RCC 7860 (cell line): ENCODE measurements at regions not wholly inside any gene's neighbourhood (a gene's known extent, or its start where the extent isn't known, plus 50 kb on each side); places are given as distances from the start of the nearest gene placed in this dataset.

Experiments used
- DNase-seq: peaks from one replicate; pipeline ENCODE4 v3.0.0-alpha.2; 2015; ENCODE audit warnings: low spot score
- FAIRE-seq: peaks from 2 replicates; lab custom pipeline; 2012; peaks lifted over from hg19 to GRCh38; lab: Jason Lieb, UNC

- DNase-seq = no peak
- FAIRE-seq = no peak
Measured at GRCh38 chr18:73485166-73485565, 617.4 kb upstream of the NETO1 start.

GRCh38 chr18:73482901-73483300, 615.1 kb upstream of the NETO1 start:
- no peak for FAIRE-seq

GRCh38 chr18:73479477-73479876, 611.7 kb upstream of the NETO1 start:
- FAIRE-seq (no peak), DNase-seq (no peak)

More at GRCh38 chr18:73482901-73483300, 615.1 kb upstream of the NETO1 start:
- no peak for DNase-seq

GRCh38 chr18:73478191-73478590, 610.4 kb upstream of the NETO1 start:
- no peak for FAIRE-seq

GRCh38 chr18:73476031-73476430, 608.2 kb upstream of the NETO1 start:
- FAIRE-seq (no peak), DNase-seq (no peak)

More at GRCh38 chr18:73478191-73478590, 610.4 kb upstream of the NETO1 start:
- DNase-seq = no peak

- FAIRE-seq = no peak
Measured at GRCh38 chr18:73462092-73462491, 594.3 kb upstream of the NETO1 start.

GRCh38 chr18:73461780-73462059, 593.9 kb upstream of the NETO1 start:
- no peak for FAIRE-seq
- DNase-seq = no peak

More at GRCh38 chr18:73462092-73462491, 594.3 kb upstream of the NETO1 start:
- no peak for DNase-seq

GRCh38 chr18:73461038-73461779, 593.4 kb upstream of the NETO1 start:
- no peak for FAIRE-seq
- no peak for DNase-seq

- no peak for FAIRE-seq
- no peak for DNase-seq
Measured at GRCh38 chr18:73458186-73458964, 590.6 kb upstream of the NETO1 start.

GRCh38 chr18:73456643-73457042, 588.9 kb upstream of the NETO1 start:
- no peak for FAIRE-seq
- DNase-seq = no peak

GRCh38 chr18:73452866-73453265, 585.1 kb upstream of the NETO1 start:
- FAIRE-seq = no peak

GRCh38 chr18:73446502-73446901, 578.7 kb upstream of the NETO1 start:
- DNase-seq = no peak
- no peak for FAIRE-seq

More at GRCh38 chr18:73452866-73453265, 585.1 kb upstream of the NETO1 start:
- no peak for DNase-seq

GRCh38 chr18:73431620-73432019, 563.8 kb upstream of the NETO1 start:
- DNase-seq = no peak
- no peak for FAIRE-seq

- DNase-seq (no peak), FAIRE-seq (no peak)
Measured at GRCh38 chr18:73421010-73421409, 553.2 kb upstream of the NETO1 start.

- FAIRE-seq (no peak), DNase-seq (no peak)
Measured at GRCh38 chr18:73419531-73419930, 551.7 kb upstream of the NETO1 start.

GRCh38 chr18:73414598-73414997, 546.8 kb upstream of the NETO1 start:
- no peak for DNase-seq
- FAIRE-seq = no peak

- FAIRE-seq (no peak), DNase-seq (no peak)
Measured at GRCh38 chr18:73414069-73414468, 546.3 kb upstream of the NETO1 start.

GRCh38 chr18:73409242-73409641, 541.5 kb upstream of the NETO1 start:
- FAIRE-seq (no peak), DNase-seq (no peak)

GRCh38 chr18:73408469-73408868, 540.7 kb upstream of the NETO1 start:
- no peak for DNase-seq
- no peak for FAIRE-seq

- FAIRE-seq = no peak
- DNase-seq = no peak
Measured at GRCh38 chr18:73407506-73407905, 539.7 kb upstream of the NETO1 start.

- FAIRE-seq = no peak
Measured at GRCh38 chr18:73384246-73384645, 516.5 kb upstream of the NETO1 start.

GRCh38 chr18:73381699-73382036, 513.9 kb upstream of the NETO1 start:
- no peak for FAIRE-seq
- DNase-seq = no peak

More at GRCh38 chr18:73384246-73384645, 516.5 kb upstream of the NETO1 start:
- DNase-seq = no peak
